Activated CD8-positive, alpha-beta T cell treated with anti-CD3 and anti-CD28 coated beads, Interleukin-2, amount 10 ng/mL, durations not matched to agents 7 days and 5 days (primary cell): ENCODE measurements at regions not wholly inside any gene's neighbourhood (a gene's known extent, or its start where the extent isn't known, plus 50 kb on each side); places are given as distances from the start of the nearest gene placed in this dataset.
A peak's percentile ranks its signal among the peaks of the same experiment; 100 is the strongest.

Experiments used
- ATAC-seq: fragments of 150-1000 bp; cut with Tn5 transposase; one replicate; pipeline ENCODE4 v1.10.0; 2021; ENCODE audit warnings: moderate library complexity
- CTCF ChIA-PET: fragments of 350-600 bp; sonication (Branson Sonifier 250); formaldehyde crosslinking; loops from one replicate; lab custom pipeline; 2021; ENCODE audit warnings: antibody characterized with exemption; lab: Charles Lee
- POLR2A ChIA-PET: fragments of 350-600 bp; sonication (Branson Sonifier 250); formaldehyde crosslinking; loops from one replicate; lab custom pipeline; 2021; ENCODE audit warnings: antibody characterized with exemption; lab: Charles Lee
- DNase-seq: peaks from one replicate; pipeline ENCODE4 v3.0.0-alpha.2; 2020
- H3K27ac Mint-ChIP-seq: one replicate; pipeline ENCODE4 v1.8.0; 2021; ENCODE audit warnings: mild to moderate bottlenecking, mixed read lengths
- H3K27me3 Mint-ChIP-seq: one replicate; pipeline ENCODE4 v1.8.0; 2021; ENCODE audit warnings: low read depth, mixed read lengths
- H3K36me3 Mint-ChIP-seq: one replicate; pipeline ENCODE4 v1.8.0; 2021; ENCODE audit warnings: low read depth, mixed read lengths
- H3K4me1 Mint-ChIP-seq: one replicate; pipeline ENCODE4 v1.8.0; 2021; ENCODE audit warnings: low read depth, mixed read lengths
- H3K4me3 Mint-ChIP-seq: one replicate; pipeline ENCODE4 v1.8.0; 2021; ENCODE audit warnings: mild to moderate bottlenecking, mixed read lengths
- H3K9me3 Mint-ChIP-seq: one replicate; pipeline ENCODE4 v1.8.0; 2022; ENCODE audit warnings: mixed read lengths; ENCODE audit not compliant: insufficient read depth

DNA sequence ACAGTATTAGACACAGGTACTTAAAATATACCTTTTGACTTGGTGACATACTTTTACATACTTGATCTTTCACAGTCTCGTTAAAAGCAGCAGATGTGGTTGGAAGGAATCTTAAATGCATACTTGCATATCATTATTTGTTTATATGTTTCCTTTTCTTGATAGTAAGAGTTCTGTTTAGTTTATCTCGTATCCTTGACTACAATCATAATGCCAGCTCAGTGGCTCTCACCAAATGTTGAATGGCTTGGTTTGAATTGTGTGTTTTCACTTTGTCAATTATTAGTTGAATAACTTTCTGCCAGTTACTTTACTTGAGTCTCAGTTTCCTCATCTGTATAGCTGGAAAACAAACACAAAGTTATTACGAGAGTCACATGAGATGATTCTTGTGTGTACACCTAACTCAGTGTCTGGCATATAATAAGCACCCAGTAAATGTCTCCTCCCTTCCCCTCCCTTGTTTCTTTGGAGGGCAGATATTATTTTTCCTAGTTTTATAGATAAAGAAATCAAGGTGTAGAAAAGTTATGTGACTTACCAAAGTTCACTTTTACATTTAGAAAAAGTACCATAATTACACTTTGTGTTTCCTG lies 131.6 kb upstream of the IVNS1ABP start:
- no peak for ATAC-seq
- ChIA-PET CTCF (no interaction called here), POLR2A (no interaction called here)
- Mint-ChIP-seq H3K27ac (no peak overlapping the region), H3K9me3 (peaks cover 25% of the 10 kb centered on the region), H3K4me1 (peaks cover 23% of the 10 kb centered on the region), H3K36me3 (peaks cover 27% of the 10 kb centered on the region), H3K4me3 (no peak overlapping the region), H3K27me3 (no peaks in the 10 kb centered on the region)
- DNase-seq, result no peak

DNA sequence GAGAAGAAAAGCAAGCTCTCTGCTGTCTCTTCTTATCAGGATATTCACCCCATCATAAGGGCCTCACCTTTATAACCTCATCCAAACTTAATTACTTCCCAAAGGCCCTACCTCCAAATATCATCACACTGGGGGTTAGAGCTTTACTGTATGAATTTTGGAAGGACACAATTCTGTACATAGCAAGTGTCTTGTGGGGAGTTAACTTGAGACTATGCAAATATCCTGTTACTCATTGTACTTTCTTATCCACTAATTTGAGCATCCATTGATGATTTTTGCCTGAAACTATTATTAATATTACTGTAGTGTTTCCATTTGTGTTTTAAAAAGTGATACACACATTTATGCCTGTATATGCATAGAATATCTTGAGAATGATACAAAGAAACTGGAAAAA lies 129.1 kb upstream of the IVNS1ABP start:
- Mint-ChIP-seq H3K27ac (no peak overlapping the region), H3K27me3 (no peaks in the 10 kb centered on the region), H3K4me1 (peaks cover 34% of the 10 kb centered on the region), H3K4me3 (no peak overlapping the region), H3K9me3 (peaks cover 21% of the 10 kb centered on the region), H3K36me3 (peaks cover 39% of the 10 kb centered on the region)
- ChIA-PET CTCF (interaction anchor here (1.1 kb wide), 1 partner anchor 41 kb away, joined by 3 read pairs; no protein-coding TSS in a partner anchor), POLR2A (interaction anchor here (1.1 kb wide), 1 partner anchor 191 kb away, joined by 4 read pairs; no protein-coding TSS in a partner anchor)
- no peak for ATAC-seq
- DNase-seq, result no peak

DNA sequence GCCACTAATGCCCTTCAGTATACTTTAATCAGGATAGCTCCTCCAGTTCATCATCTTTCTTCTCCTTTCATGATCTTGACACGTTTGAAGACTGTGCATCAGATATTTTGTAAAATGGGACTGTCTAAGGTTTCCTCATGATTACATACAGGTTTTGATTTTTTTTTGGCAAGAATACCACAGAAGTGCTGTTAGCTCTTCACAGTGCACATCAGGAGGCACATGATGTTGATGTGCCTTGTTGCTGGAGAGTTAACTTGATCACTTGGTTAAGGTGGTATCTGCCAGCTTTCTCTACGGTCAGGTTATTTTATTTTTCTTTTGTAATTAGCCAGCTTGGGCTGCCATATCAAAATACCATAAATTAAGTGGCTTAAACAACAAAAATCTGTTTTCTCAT lies 128.6 kb upstream of the IVNS1ABP start:
- CTCF ChIA-PET, result interaction anchor here (0.6 to 1.8 kb wide), 4 partner anchors 25 to 249 kb away, joined by 3 to 5 read pairs (median 3); no protein-coding TSS in a partner anchor

DNA sequence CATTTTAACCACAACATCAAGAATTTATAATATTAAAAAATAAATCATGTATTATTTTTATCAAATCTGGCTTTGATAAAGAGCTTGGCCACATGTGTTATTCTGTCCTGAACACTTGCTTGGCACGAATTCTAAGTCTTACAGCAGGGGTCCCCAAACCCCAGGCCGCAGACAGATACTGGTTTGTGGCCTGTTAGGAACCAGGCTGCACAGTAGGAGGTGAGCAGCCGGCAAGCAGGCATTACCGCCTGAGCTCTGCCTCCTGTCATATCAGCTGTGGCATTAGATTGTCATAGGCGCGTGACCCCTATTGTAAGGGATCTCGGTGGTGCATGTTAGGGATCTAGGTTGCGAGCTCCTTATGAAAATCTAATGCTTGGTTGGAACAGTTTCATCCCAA lies 127.6 kb upstream of the IVNS1ABP start:
- H3K9me3 Mint-ChIP-seq, result peaks cover 17% of the 10 kb centered on the region
- no peaks in the 10 kb centered on the region for H3K27me3 Mint-ChIP-seq
- no peak overlapping the region for H3K27ac Mint-ChIP-seq
- DNase-seq, result no peak
- ATAC-seq, result no peak
- CTCF ChIA-PET, result interaction anchor here (1.0 to 1.8 kb wide), 3 partner anchors 24 to 127 kb away, joined by 3 to 5 read pairs (median 5); no protein-coding TSS in a partner anchor
- H3K4me3 Mint-ChIP-seq, result no peak overlapping the region
- peaks cover 37% of the 10 kb centered on the region for H3K36me3 Mint-ChIP-seq
- H3K4me1 Mint-ChIP-seq, result peaks cover 36% of the 10 kb centered on the region
- POLR2A ChIA-PET, result interaction anchor here (1.3 kb wide), 1 partner anchor 127 kb away, joined by 4 read pairs; the partner anchor contains the start of gene IVNS1ABP

More for the DNA sequence above, 128.6 kb upstream of the IVNS1ABP start:
- DNase-seq (no peak), ATAC-seq (no peak)
- Mint-ChIP-seq H3K9me3 (peaks cover 25% of the 10 kb centered on the region), H3K27me3 (no peaks in the 10 kb centered on the region), H3K36me3 (peaks cover 42% of the 10 kb centered on the region), H3K4me3 (no peak overlapping the region), H3K4me1 (peaks cover 38% of the 10 kb centered on the region), H3K27ac (peak overlapping the region; percentile 5)
- POLR2A ChIA-PET, result interaction anchor here (1.1 kb wide), 1 partner anchor 191 kb away, joined by 4 read pairs; no protein-coding TSS in a partner anchor

DNA sequence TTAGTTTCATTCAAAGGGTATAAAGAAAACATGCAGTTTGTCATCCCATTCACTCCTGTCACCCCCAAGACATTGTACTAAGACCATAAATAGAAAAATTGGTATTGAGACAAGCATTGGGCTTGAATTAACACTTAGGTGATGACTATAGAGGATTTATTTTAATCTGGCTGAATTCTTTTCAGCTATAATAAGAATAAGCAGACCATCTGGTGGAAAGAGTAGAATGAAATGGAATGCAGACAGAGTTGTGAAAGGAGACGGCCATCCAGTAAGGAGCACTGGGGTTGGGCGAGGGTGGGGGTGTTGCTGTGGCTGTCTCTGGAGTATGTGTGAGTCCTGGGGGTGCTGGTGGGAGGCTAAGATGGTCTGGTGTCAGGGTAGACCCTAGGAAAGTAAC lies 125.0 kb upstream of the IVNS1ABP start:
- CTCF ChIA-PET, result interaction anchor here (0.6 to 2.2 kb wide), 4 partner anchors 8 to 125 kb away, joined by 4 to 10 read pairs (median 4); partner anchors contain the start of gene IVNS1ABP
- Mint-ChIP-seq H3K27me3 (no peaks in the 10 kb centered on the region), H3K9me3 (peaks cover 6% of the 10 kb centered on the region), H3K4me3 (no peak overlapping the region), H3K36me3 (peaks cover 29% of the 10 kb centered on the region), H3K27ac (peak overlapping the region; percentile 35), H3K4me1 (peaks cover 32% of the 10 kb centered on the region)
- DNase-seq (no peak), ATAC-seq (no peak)
- POLR2A ChIA-PET, result interaction anchor here (0.8 to 7.2 kb wide), 2 partner anchors 117 to 125 kb away, joined by 4 to 72 read pairs; partner anchors contain the start of gene IVNS1ABP

DNA sequence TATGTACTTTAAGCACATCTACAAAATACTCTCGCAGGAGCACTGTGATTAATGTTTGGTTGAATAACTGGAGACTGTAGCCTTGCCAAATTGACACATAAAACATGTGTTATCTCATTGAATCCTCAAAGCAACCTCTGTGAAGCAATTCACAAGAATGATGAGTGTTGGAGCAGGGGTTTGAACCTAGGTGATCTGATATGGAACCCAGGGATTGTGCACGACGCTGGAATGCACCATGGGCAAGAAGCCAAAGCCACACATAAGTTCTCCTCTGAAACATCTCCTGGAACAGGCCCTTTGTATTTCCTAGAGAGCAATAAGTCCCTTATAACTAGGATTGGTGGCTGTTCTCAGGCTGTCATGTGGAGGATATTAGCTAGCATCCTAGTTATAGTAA lies 124.6 kb upstream of the IVNS1ABP start:
- H3K27ac Mint-ChIP-seq, result no peak overlapping the region
- no peaks in the 10 kb centered on the region for H3K27me3 Mint-ChIP-seq

DNA sequence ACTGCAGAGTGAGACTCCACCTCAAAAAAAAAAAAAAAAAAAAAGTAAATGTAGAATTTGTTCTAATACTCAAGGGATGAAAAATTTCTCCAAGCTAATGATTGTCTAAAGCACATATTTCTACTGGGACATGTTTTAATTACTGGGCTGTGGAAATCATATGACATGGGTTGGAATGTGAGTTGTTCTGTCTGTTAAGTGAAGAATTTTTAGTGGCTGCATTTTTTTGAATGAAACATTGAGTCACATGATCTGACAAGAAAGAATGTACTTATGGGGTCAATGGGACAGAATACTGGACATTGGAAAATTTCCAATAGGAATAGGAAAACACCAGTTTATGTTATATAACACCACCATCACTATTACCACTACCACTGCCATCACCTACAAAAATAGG lies 123.8 kb upstream of the IVNS1ABP start:
- DNase-seq (no peak), ATAC-seq (no peak)
- H3K36me3 Mint-ChIP-seq, result peaks cover 35% of the 10 kb centered on the region
- H3K4me1 Mint-ChIP-seq, result peaks cover 35% of the 10 kb centered on the region
- H3K9me3 Mint-ChIP-seq, result peaks cover 10% of the 10 kb centered on the region
- ChIA-PET CTCF (interaction anchor here (0.7 to 2.6 kb wide), 9 partner anchors 11 to 240 kb away, joined by 3 to 18 read pairs (median 7); partner anchors contain the start of gene IVNS1ABP), POLR2A (interaction anchor here (1.6 to 7.2 kb wide), 5 partner anchors 20 to 124 kb away, joined by 3 to 72 read pairs (median 15); partner anchors contain the start of gene IVNS1ABP)
- H3K27me3 Mint-ChIP-seq, result no peaks in the 10 kb centered on the region
- peak overlapping the region; percentile 12 for H3K4me3 Mint-ChIP-seq
- H3K27ac Mint-ChIP-seq, result no peak overlapping the region

More for the DNA sequence above, 124.6 kb upstream of the IVNS1ABP start:
- H3K4me3 Mint-ChIP-seq, result no peak overlapping the region
- ChIA-PET POLR2A (interaction anchor here (0.8 to 7.2 kb wide), 2 partner anchors 117 to 124 kb away, joined by 4 to 72 read pairs; partner anchors contain the start of gene IVNS1ABP), CTCF (interaction anchor here (1.3 to 2.2 kb wide), 3 partner anchors 9 to 125 kb away, joined by 4 to 10 read pairs (median 4); partner anchors contain the start of gene IVNS1ABP)
- ATAC-seq, result no peak
- no peak for DNase-seq
- H3K9me3 Mint-ChIP-seq, result peaks cover 8% of the 10 kb centered on the region
- H3K36me3 Mint-ChIP-seq, result peaks cover 29% of the 10 kb centered on the region
- H3K4me1 Mint-ChIP-seq, result peaks cover 33% of the 10 kb centered on the region

DNA sequence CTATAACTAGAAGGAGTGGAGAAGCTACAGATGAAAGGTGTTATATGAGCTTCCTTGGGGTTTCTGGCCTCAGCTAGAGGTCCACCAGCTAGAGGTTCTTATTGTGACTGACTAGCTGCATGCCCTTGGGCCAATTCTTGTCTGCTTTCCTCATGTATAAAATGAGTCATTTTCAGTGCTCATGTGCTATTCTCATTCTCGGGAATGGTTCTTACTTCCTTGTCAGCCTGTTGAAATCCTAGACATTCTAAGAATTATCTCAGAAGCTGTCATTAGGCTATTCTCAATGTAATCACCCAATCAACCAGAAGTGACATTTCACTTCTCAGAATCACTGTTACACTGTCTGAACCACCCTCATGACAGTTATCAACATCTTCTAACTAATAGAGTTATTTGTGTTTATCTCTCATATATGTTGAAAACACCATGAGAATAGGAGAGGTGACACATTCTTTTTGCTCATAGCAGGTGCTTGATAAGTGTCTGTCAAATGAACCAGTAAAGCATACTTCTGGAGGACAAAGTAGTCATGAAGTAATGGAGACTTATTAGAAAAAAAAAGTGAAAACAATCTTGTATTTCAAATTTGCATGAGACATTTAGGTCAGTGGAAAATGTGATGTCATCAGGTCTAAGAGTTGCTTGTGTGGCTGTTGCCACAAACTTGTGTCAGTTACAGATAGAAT lies 122.8 kb upstream of the IVNS1ABP start:
- H3K4me3 Mint-ChIP-seq, result no peak overlapping the region
- no peak overlapping the region for H3K27ac Mint-ChIP-seq
- ChIA-PET CTCF (interaction anchor here (0.7 to 2.7 kb wide), 19 partner anchors 10 to 241 kb away, joined by 3 to 18 read pairs (median 5); partner anchors contain the start of gene IVNS1ABP), POLR2A (interaction anchor here (0.6 to 7.2 kb wide), 10 partner anchors 8 to 196 kb away, joined by 3 to 72 read pairs (median 4); partner anchors contain the start of gene IVNS1ABP)
- H3K4me1 Mint-ChIP-seq, result peaks cover 36% of the 10 kb centered on the region
- peaks cover 32% of the 10 kb centered on the region for H3K36me3 Mint-ChIP-seq
- no peaks in the 10 kb centered on the region for H3K27me3 Mint-ChIP-seq
- peaks cover 7% of the 10 kb centered on the region for H3K9me3 Mint-ChIP-seq
- DNase-seq (peak; percentile 72), ATAC-seq (peak; percentile 83)

DNA sequence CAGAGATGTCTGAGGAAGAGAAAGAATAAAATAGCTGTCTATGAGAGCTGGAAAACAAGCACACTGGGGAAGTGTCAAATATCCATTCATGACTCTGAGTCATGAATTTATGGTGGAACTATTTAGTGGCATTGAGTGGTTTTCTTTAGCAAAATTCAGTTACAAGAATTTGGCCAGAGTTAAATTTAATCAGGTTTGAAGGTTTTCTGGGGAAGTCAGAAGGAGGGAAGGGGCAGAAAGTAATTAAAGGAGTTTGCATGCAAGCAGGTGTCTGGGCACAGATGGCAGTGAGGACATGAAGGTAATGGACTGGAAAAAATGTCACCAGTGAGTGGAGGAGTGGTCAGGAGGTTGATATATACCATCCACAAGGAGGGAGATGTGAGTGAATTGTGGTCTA lies 121.9 kb upstream of the IVNS1ABP start:
- Mint-ChIP-seq H3K27me3 (no peaks in the 10 kb centered on the region), H3K27ac (no peak overlapping the region), H3K4me1 (peaks cover 37% of the 10 kb centered on the region), H3K4me3 (no peak overlapping the region), H3K36me3 (peaks cover 30% of the 10 kb centered on the region), H3K9me3 (peaks cover 7% of the 10 kb centered on the region)
- CTCF ChIA-PET, result interaction anchor here (0.9 to 2.7 kb wide), 15 partner anchors 11 to 242 kb away, joined by 3 to 18 read pairs (median 6); partner anchors contain the start of gene IVNS1ABP
- POLR2A ChIA-PET, result interaction anchor here (0.6 to 7.2 kb wide), 5 partner anchors 12 to 122 kb away, joined by 3 to 72 read pairs (median 15); partner anchors contain the start of gene IVNS1ABP
- no peak for DNase-seq
- peak; percentile 18 for ATAC-seq

DNA sequence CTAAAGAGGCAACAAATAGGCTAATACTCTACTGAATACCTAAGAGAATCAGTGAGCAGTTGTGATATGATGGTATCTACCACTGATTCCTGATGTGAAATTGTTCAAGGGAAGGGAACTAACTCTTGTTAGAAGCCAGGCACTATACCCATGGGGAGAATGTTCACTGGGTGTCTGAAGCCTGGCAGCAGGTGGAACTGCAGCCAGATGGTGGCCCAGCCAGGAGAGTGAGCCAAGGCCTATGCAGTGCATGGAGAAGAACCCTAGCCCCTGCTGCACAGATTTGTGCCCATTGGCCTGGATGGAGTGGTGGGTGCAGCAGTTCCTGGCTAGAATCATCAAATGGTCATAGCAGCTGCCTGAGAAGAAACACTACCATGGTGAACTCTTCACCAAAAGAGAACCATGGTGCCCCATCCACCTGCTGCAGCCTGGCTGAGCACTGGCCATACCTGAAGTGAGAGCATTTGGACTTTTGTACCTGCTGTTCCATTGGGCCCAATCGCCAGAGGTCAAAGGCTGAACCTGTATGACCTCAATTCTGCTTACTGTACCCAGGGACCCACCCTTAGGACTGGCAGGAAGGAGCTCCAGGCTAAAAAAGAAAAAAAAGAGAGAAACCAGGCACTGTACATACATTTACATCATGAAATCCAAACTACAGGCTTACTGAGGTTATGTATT lies 118.8 kb upstream of the IVNS1ABP start:
- POLR2A ChIA-PET, result interaction anchor here (0.9 to 7.2 kb wide), 2 partner anchors 15 to 119 kb away, joined by 6 to 72 read pairs; partner anchors contain the start of gene IVNS1ABP
- H3K4me3 Mint-ChIP-seq, result no peak overlapping the region
- CTCF ChIA-PET, result interaction anchor here (0.8 to 2.2 kb wide), 5 partner anchors 10 to 118 kb away, joined by 3 to 11 read pairs (median 4); partner anchors contain the start of gene IVNS1ABP
- DNase-seq (no peak), ATAC-seq (no peak)
- no peak overlapping the region for H3K27ac Mint-ChIP-seq
- peaks cover 21% of the 10 kb centered on the region for H3K9me3 Mint-ChIP-seq
- H3K27me3 Mint-ChIP-seq, result no peaks in the 10 kb centered on the region
- peaks cover 37% of the 10 kb centered on the region for H3K4me1 Mint-ChIP-seq
- H3K36me3 Mint-ChIP-seq, result peaks cover 36% of the 10 kb centered on the region
